ENCODE measurements at regions not wholly inside any gene's neighbourhood (a gene's known extent, or its start where the extent isn't known, plus 50 kb on each side); places are given as distances from the start of the nearest gene placed in this dataset.

DNA sequence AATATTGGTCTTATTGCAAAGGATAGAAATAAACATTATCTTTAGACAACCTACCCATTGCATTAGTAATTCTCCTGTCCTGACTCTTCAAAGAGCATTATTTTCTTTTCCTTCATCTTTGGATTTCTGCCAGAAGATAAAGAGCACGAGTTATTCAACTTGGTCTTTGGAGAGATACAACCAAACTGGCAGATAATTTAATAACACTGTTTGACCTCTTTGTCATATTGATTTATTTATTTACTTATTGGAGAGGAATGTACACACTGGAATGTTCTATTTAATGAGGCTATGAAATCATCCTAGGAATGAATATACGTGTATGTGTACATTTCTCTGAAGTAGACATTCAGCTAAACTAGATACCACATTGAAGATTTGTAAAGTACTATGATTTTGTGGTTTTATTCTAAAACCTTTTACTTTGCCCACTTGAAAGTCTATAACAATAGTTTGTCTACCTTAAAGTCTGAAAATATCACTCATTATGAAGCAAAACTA is 462.1 kb downstream of the C3orf38 start:
- H3K36me3 ChIP-seq (ENCODE audit: insufficient read depth, low read length), result no peaks in the 10 kb centered on the region
- H3K4me3 ChIP-seq (ENCODE audit: low read depth, low read length), result peak overlapping the region; percentile 40; the same call in 1 of the 2 replicates
- H3K4me1 ChIP-seq (ENCODE audit: control insufficient read depth, insufficient read depth, low read length, unreplicated experiment), result peaks cover 18% of the 10 kb centered on the region
- no peaks in the 10 kb centered on the region for H3K27me3 ChIP-seq (ENCODE audit: insufficient read depth, low read length)
- no peaks in the 10 kb centered on the region for H3K79me2 ChIP-seq (ENCODE audit: control insufficient read depth, insufficient read depth, low read length, unreplicated experiment)
- H3K27ac ChIP-seq (ENCODE audit: low read depth, low read length), result 0 out of 2 replicates have a peak overlapping the region, but pooled peaks have one; percentile 15
- H2AFZ ChIP-seq (ENCODE audit: low read length, unreplicated experiment), result peak overlapping the region; percentile 53

DNA sequence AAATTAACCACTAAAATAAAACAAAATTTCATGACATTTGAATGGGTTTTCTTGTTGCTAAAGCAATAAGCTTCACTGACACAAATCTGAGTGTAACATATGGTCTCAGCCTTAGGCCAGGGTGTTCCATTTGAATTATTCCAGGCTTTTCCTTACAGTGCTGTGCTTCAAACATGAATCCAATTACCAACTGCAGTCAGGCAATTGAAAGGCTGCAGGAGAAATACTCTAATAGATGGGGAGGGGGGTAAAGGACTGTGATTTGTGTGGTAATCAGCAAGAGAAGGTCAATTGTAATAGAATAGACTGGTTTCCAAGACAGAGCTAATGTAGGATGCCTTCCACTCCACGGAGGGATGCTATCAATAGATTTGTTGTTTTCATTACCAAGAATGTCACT is 466.7 kb downstream of the C3orf38 start:
- H3K27ac ChIP-seq (ENCODE audit: low read depth, low read length), result no peak overlapping the region

DNA sequence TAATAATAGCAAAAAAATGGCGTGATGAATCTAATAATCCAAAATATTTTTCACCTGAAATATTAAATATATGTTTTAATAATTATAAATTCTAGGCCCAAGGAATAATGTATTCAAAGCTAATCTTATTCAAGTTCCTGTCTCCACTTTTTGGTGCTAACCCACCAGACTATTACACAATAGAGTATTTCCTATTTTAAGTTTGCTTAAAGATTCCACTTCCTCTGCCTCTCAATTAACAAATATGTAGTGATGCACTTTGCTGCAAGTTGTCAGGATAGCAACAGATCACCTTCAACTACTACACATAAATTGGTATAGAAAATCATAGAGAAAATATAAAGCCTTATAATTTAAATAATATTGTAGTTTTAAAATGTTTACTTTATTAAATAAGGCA is 467.5 kb downstream of the C3orf38 start:
- Histone ChIP-seq H2AFZ (ENCODE audit: low read length, unreplicated experiment) (no peak overlapping the region), H3K27ac (ENCODE audit: low read depth, low read length) (no peak overlapping the region), H3K4me1 (ENCODE audit: control insufficient read depth, insufficient read depth, low read length, unreplicated experiment) (peaks cover 4% of the 10 kb centered on the region), H3K36me3 (ENCODE audit: insufficient read depth, low read length) (no peaks in the 10 kb centered on the region), H3K4me3 (ENCODE audit: low read depth, low read length) (no peak overlapping the region), H3K27me3 (ENCODE audit: insufficient read depth, low read length) (no peaks in the 10 kb centered on the region), H3K79me2 (ENCODE audit: control insufficient read depth, insufficient read depth, low read length, unreplicated experiment) (no peaks in the 10 kb centered on the region)

More for the DNA sequence above, 466.7 kb downstream of the C3orf38 start:
- Histone ChIP-seq H3K79me2 (ENCODE audit: control insufficient read depth, insufficient read depth, low read length, unreplicated experiment) (no peaks in the 10 kb centered on the region), H3K27me3 (ENCODE audit: insufficient read depth, low read length) (no peaks in the 10 kb centered on the region), H3K4me3 (ENCODE audit: low read depth, low read length) (no peak overlapping the region), H3K4me1 (ENCODE audit: control insufficient read depth, insufficient read depth, low read length, unreplicated experiment) (peaks cover 12% of the 10 kb centered on the region), H3K36me3 (ENCODE audit: insufficient read depth, low read length) (no peaks in the 10 kb centered on the region), H2AFZ (ENCODE audit: low read length, unreplicated experiment) (peak overlapping the region; percentile 17)

DNA sequence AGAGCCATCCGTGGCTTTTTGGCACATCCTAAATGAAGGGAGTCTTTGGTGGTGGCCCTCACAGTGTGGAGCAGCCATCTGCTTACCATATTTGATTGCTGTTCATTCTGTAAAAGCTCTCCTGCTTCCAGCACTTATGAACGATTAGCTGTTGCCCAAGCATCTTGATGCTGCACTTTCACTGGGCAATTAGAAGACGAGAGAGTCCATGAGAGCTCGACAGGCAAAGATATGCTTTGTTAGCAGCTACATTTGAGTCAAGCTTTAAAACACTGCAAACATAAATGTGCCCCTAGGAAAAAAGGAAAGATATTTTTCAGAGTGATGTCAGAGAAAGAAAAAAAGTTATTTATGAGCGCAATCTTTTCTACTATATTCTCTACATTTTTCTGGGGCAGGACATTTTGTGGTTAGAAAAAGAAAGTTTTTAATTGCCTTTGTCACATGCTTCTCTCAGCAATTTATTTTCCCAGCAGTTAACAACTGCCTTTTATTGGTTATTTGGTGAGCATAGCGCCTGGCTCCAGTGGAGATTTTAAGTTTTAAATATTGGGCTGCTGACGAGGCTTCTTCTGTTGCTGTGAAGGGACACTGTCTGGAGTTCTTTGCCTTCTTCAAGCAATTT is 468.4 kb downstream of the C3orf38 start:
- Histone ChIP-seq H2AFZ (ENCODE audit: low read length, unreplicated experiment) (no peak overlapping the region), H3K4me3 (ENCODE audit: low read depth, low read length) (no peak overlapping the region), H3K36me3 (ENCODE audit: insufficient read depth, low read length) (no peaks in the 10 kb centered on the region), H3K27me3 (ENCODE audit: insufficient read depth, low read length) (no peaks in the 10 kb centered on the region), H3K4me1 (ENCODE audit: control insufficient read depth, insufficient read depth, low read length, unreplicated experiment) (no peaks in the 10 kb centered on the region), H3K27ac (ENCODE audit: low read depth, low read length) (no peak overlapping the region), H3K79me2 (ENCODE audit: control insufficient read depth, insufficient read depth, low read length, unreplicated experiment) (no peaks in the 10 kb centered on the region)

DNA sequence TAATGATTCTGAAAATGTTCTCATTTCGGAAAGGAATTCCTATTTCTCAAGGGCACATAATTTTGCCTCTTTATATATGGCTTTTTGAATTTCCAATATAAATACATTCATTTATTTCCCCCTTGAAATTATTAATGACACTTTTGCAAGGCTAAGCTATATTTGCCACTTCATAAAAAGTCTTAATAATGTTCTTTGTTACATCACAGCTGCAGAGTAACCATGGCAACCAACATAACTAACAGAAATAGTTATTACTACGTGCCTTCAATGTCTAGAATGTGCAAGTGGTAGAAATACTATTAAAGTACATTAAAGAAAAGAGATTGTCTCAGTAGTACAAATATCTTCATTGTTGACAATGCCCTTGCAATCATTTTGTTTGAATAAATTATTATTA is 471.8 kb downstream of the C3orf38 start:
- H3K27ac ChIP-seq (ENCODE audit: low read depth, low read length), result no peak overlapping the region
- H3K79me2 ChIP-seq (ENCODE audit: control insufficient read depth, insufficient read depth, low read length, unreplicated experiment), result no peaks in the 10 kb centered on the region
- no peak overlapping the region for H3K4me3 ChIP-seq (ENCODE audit: low read depth, low read length)

DNA sequence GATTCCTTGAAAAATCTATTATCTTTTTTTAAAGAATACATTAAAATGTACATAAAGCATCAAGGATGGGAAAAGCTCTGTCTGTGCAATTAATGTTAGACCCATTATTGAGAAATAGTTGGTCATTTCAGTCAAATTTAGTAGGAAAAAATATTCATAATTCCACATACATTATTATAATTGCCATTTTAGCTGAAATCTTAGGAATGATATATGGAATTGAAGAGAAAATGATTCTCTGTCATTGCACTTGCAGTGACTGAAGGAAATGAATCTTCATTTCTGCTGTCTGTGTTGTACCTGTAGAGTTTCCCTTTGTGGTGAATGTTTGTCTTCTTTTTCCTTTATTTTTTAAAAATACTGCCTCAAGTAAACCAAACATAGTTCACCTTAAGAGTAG is 473.9 kb downstream of the C3orf38 start:
- Histone ChIP-seq H3K4me3 (ENCODE audit: low read depth, low read length) (no peak overlapping the region), H3K36me3 (ENCODE audit: insufficient read depth, low read length) (no peaks in the 10 kb centered on the region), H3K4me1 (ENCODE audit: control insufficient read depth, insufficient read depth, low read length, unreplicated experiment) (no peaks in the 10 kb centered on the region), H3K27ac (ENCODE audit: low read depth, low read length) (no peak overlapping the region), H3K79me2 (ENCODE audit: control insufficient read depth, insufficient read depth, low read length, unreplicated experiment) (no peaks in the 10 kb centered on the region), H3K27me3 (ENCODE audit: insufficient read depth, low read length) (no peaks in the 10 kb centered on the region), H2AFZ (ENCODE audit: low read length, unreplicated experiment) (no peak overlapping the region)

More for the DNA sequence above, 471.8 kb downstream of the C3orf38 start:
- no peaks in the 10 kb centered on the region for H3K4me1 ChIP-seq (ENCODE audit: control insufficient read depth, insufficient read depth, low read length, unreplicated experiment)
- no peaks in the 10 kb centered on the region for H3K27me3 ChIP-seq (ENCODE audit: insufficient read depth, low read length)
- no peaks in the 10 kb centered on the region for H3K36me3 ChIP-seq (ENCODE audit: insufficient read depth, low read length)
- H2AFZ ChIP-seq (ENCODE audit: low read length, unreplicated experiment), result no peak overlapping the region

DNA sequence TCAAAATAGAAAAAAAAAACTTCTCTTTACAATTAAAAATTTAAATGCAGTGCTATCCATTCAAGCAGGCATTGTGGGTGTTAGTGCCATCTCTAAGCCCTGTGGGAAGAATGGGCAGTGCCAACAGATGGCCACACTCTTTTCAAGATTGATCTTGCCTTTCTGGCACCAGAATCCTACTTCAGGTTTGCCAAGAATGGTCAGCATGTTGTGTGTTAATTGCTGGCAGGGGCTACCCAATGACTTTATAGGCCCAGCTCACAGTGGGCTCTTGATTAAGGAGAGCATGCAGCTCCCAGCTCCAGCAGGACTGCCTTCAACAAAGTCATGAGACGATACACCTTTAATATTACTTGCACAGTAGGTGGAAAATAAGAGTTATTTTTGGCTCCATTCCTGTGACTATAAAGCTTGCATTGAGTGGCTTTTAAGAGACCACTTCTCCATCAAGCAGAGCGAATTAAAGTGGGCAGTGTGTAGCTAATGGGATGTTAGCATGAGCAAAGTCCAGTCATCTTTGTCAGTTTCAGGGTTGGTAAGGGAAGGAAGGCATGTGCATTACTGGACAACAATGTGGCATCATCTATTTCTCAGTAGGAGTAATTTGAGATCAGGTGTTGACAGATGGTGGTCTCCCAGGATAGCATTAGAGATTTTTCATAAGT is 476.8 kb downstream of the C3orf38 start:
- Histone ChIP-seq H3K79me2 (ENCODE audit: control insufficient read depth, insufficient read depth, low read length, unreplicated experiment) (no peaks in the 10 kb centered on the region), H2AFZ (ENCODE audit: low read length, unreplicated experiment) (no peak overlapping the region), H3K27me3 (ENCODE audit: insufficient read depth, low read length) (no peaks in the 10 kb centered on the region), H3K4me3 (ENCODE audit: low read depth, low read length) (no peak overlapping the region), H3K27ac (ENCODE audit: low read depth, low read length) (no peak overlapping the region), H3K36me3 (ENCODE audit: insufficient read depth, low read length) (no peaks in the 10 kb centered on the region), H3K4me1 (ENCODE audit: control insufficient read depth, insufficient read depth, low read length, unreplicated experiment) (peaks cover under 1% of the 10 kb centered on the region)

DNA sequence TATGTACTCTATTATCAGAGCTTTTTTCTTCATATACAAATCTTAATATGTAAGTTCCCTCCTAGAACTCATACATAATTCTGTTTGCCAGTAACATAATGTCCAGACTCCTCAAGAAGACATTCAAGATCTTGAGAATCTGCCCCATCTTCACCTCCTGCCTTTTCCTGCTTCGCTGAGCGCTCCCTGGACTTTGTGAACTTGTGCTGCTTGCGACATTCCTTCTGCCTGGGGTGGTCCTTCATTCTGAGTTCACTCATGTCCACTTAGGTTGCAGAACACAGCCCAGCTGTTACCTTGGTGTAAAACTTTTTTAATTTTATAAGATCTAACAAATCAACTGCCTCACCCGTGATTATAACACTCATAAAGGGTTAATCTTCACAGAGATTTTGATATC is 478.5 kb upstream of the EPHA3 start:
- peaks cover 10% of the 10 kb centered on the region for H3K4me1 ChIP-seq (ENCODE audit: control insufficient read depth, insufficient read depth, low read length, unreplicated experiment)
- no peaks in the 10 kb centered on the region for H3K36me3 ChIP-seq (ENCODE audit: insufficient read depth, low read length)
- H2AFZ ChIP-seq (ENCODE audit: low read length, unreplicated experiment), result no peak overlapping the region
- no peak overlapping the region for H3K4me3 ChIP-seq (ENCODE audit: low read depth, low read length)
- H3K27me3 ChIP-seq (ENCODE audit: insufficient read depth, low read length), result no peaks in the 10 kb centered on the region
- no peaks in the 10 kb centered on the region for H3K79me2 ChIP-seq (ENCODE audit: control insufficient read depth, insufficient read depth, low read length, unreplicated experiment)
- no peak overlapping the region for H3K27ac ChIP-seq (ENCODE audit: low read depth, low read length)

DNA sequence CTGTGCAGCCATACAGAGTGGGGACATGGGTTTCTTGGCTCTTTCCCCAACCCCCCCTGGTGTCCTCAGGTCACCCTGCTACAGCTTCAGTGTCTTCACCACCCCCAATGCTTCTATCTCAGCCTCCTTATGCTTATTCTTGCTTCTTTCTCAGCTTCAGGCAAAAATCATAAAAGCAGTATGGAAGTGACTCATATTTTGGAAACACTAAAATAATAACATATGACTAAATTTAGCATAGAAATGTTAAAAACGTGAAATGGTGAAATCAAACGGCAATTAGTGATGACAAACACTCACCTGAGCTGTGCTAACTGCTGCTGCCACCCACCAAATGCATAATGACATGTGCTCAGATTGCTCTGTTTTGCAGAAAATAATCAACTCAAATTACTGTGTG is 475.2 kb upstream of the EPHA3 start:
- Histone ChIP-seq H3K4me1 (ENCODE audit: control insufficient read depth, insufficient read depth, low read length, unreplicated experiment) (peaks cover 10% of the 10 kb centered on the region), H3K4me3 (ENCODE audit: low read depth, low read length) (no peak overlapping the region), H3K79me2 (ENCODE audit: control insufficient read depth, insufficient read depth, low read length, unreplicated experiment) (no peaks in the 10 kb centered on the region), H2AFZ (ENCODE audit: low read length, unreplicated experiment) (no peak overlapping the region), H3K36me3 (ENCODE audit: insufficient read depth, low read length) (no peaks in the 10 kb centered on the region), H3K27ac (ENCODE audit: low read depth, low read length) (no peak overlapping the region), H3K27me3 (ENCODE audit: insufficient read depth, low read length) (no peaks in the 10 kb centered on the region)

DNA sequence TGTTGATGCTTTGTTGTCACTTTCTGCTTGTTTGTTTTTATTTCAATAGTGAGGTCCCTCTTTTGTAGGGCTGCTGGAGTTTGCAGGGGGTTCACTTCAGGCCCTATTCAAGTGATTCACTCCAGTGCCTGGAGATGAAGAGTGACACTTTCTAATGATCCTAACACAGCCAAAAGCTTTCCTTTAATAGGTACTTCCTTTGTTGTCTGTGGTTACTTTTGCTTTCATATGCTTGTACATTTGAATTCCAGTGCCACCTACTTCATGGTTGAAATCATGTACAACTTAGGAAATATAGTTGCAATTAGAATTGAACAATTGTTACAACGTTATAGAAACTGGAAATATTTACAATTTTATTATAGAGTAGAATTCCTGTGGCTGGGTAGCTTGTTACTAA is 466.8 kb upstream of the EPHA3 start:
- Histone ChIP-seq H2AFZ (ENCODE audit: low read length, unreplicated experiment) (no peak overlapping the region), H3K27me3 (ENCODE audit: insufficient read depth, low read length) (no peaks in the 10 kb centered on the region), H3K4me3 (ENCODE audit: low read depth, low read length) (no peak overlapping the region), H3K27ac (ENCODE audit: low read depth, low read length) (no peak overlapping the region), H3K36me3 (ENCODE audit: insufficient read depth, low read length) (no peaks in the 10 kb centered on the region), H3K4me1 (ENCODE audit: control insufficient read depth, insufficient read depth, low read length, unreplicated experiment) (no peaks in the 10 kb centered on the region), H3K79me2 (ENCODE audit: control insufficient read depth, insufficient read depth, low read length, unreplicated experiment) (no peaks in the 10 kb centered on the region)

DNA sequence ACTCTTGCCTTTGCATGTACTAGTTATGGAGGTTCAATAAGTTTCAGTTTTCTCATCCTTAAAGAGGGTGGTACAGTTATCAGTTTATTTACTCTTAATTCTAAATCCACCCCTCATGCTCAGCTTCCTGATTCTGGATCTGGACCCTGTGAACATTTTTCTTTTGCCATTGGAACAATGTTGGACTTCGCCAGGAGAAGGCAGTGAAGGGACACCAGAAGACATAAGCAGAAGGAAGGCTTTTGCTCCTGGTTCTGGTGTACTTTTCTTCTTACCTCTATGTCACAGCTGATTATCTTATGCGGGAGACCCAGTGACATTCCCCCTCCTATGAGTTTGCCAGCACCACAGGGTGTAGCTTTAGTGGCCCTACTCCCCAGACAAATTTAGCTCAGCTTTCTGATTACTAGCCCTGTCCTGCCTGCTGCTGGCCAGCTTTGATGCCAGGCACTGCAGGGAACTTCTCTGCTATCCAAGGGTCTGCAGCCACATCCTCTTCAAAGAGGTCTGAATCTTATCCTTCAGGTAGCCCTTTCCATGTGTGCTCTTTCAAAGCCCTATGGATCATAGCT is 466.3 kb upstream of the EPHA3 start:
- Histone ChIP-seq H3K36me3 (ENCODE audit: insufficient read depth, low read length) (no peaks in the 10 kb centered on the region), H2AFZ (ENCODE audit: low read length, unreplicated experiment) (no peak overlapping the region)

More for the DNA sequence above, 466.3 kb upstream of the EPHA3 start:
- Histone ChIP-seq H3K4me3 (ENCODE audit: low read depth, low read length) (no peak overlapping the region), H3K79me2 (ENCODE audit: control insufficient read depth, insufficient read depth, low read length, unreplicated experiment) (no peaks in the 10 kb centered on the region), H3K4me1 (ENCODE audit: control insufficient read depth, insufficient read depth, low read length, unreplicated experiment) (no peaks in the 10 kb centered on the region), H3K27ac (ENCODE audit: low read depth, low read length) (no peak overlapping the region), H3K27me3 (ENCODE audit: insufficient read depth, low read length) (no peaks in the 10 kb centered on the region)
